H9 (cell line): ENCODE measurements at regions not wholly inside any gene's neighbourhood (a gene's known extent, or its start where the extent isn't known, plus 50 kb on each side); places are given as distances from the start of the nearest gene placed in this dataset.

Experiments
- DNase-seq: peaks from one replicate; pipeline ENCODE4 v3.0.0-alpha.2; 2017
- H2AFZ ChIP-seq: one replicate; pipeline ENCODE4 v1.6.1; 2013; ENCODE audit warnings: mild to moderate bottlenecking, low read length, control low read depth, moderate library complexity
- H2AK5ac ChIP-seq: 2 replicates; pipeline ENCODE4 v1.6.1; 2013; ENCODE audit warnings: low read length, control low read depth, mixed read lengths; ENCODE audit not compliant: insufficient read length
- H2BK120ac ChIP-seq: one replicate; pipeline ENCODE4 v1.6.1; 2013; ENCODE audit warnings: low read depth, mild to moderate bottlenecking, low read length, control low read depth, inconsistent platforms; ENCODE audit not compliant: poor library complexity, severe bottlenecking
- H2BK12ac ChIP-seq: 2 replicates; pipeline ENCODE4 v1.6.1; 2013; ENCODE audit warnings: low read length, control low read depth, mixed read lengths, low read depth; ENCODE audit not compliant: insufficient read length
- H2BK15ac ChIP-seq: 2 replicates; pipeline ENCODE4 v1.6.1; 2013; ENCODE audit warnings: low read depth, low read length, control low read depth
- H2BK20ac ChIP-seq: one replicate; pipeline ENCODE4 v1.6.1; 2013; ENCODE audit warnings: low read depth, mild to moderate bottlenecking, low read length, control low read depth, inconsistent platforms; ENCODE audit not compliant: poor library complexity, severe bottlenecking
- H2BK5ac ChIP-seq: 2 replicates; pipeline ENCODE4 v1.6.1; 2013; ENCODE audit warnings: low read length, control low read depth, mixed read lengths; ENCODE audit not compliant: insufficient read length
- H3K14ac ChIP-seq: 2 replicates; pipeline ENCODE4 v1.6.1; 2013; ENCODE audit warnings: low read length, control low read depth; ENCODE audit not compliant: insufficient read depth
- H3K18ac ChIP-seq: 2 replicates; pipeline ENCODE4 v1.6.1; 2013; ENCODE audit warnings: low read depth, mild to moderate bottlenecking, mixed read lengths, low read length, control low read depth; ENCODE audit not compliant: insufficient read length
- H3K23ac ChIP-seq: 2 replicates; pipeline ENCODE4 v1.6.1; 2013; ENCODE audit warnings: low read length, control low read depth, mixed read lengths, low read depth; ENCODE audit not compliant: insufficient read length
- H3K23me2 ChIP-seq: 2 replicates; pipeline ENCODE4 v1.6.1; 2013; ENCODE audit warnings: low read depth, mild to moderate bottlenecking, mixed read lengths, low read length, control low read depth; ENCODE audit not compliant: insufficient read length, poor library complexity, severe bottlenecking
- H3K27ac ChIP-seq: 2 replicates; pipeline ENCODE4 v1.5.1; 2013; ENCODE audit warnings: low read length, control low read depth, mixed read lengths, low read depth; ENCODE audit not compliant: insufficient read length
- H3K27me3 ChIP-seq: 2 replicates; pipeline ENCODE4 v1.6.1; 2013; ENCODE audit warnings: low read length, control low read depth, inconsistent platforms; ENCODE audit not compliant: insufficient read depth
- H3K4ac ChIP-seq: 2 replicates; pipeline ENCODE4 v1.6.1; 2013; ENCODE audit warnings: low read depth, mild to moderate bottlenecking, control low read depth, inconsistent platforms, low read length, moderate library complexity
- H3K4me1 ChIP-seq: 2 replicates; pipeline ENCODE4 v1.6.1; 2013; ENCODE audit warnings: low read length, control low read depth, inconsistent platforms; ENCODE audit not compliant: insufficient read depth
- H3K4me2 ChIP-seq: 2 replicates; pipeline ENCODE4 v1.6.1; 2013; ENCODE audit warnings: low read length, control low read depth, mixed read lengths; ENCODE audit not compliant: insufficient read length, insufficient read depth
- H3K56ac ChIP-seq: 2 replicates; pipeline ENCODE4 v1.6.1; 2013; ENCODE audit warnings: low read depth, mild to moderate bottlenecking, mixed read lengths, low read length, control low read depth; ENCODE audit not compliant: insufficient read length
- H3K79me1 ChIP-seq: 2 replicates; pipeline ENCODE4 v1.6.1; 2013; ENCODE audit warnings: low read depth, mild to moderate bottlenecking, moderate library complexity, low read length, control low read depth, inconsistent platforms; ENCODE audit not compliant: insufficient read depth, poor library complexity, severe bottlenecking
- H3K79me2 ChIP-seq: 2 replicates; pipeline ENCODE4 v1.6.1; 2013; ENCODE audit warnings: low read length, control low read depth, inconsistent platforms; ENCODE audit not compliant: insufficient read depth
- H3K9ac ChIP-seq: 2 replicates; pipeline ENCODE4 v1.6.1; 2013; ENCODE audit warnings: low read length, control low read depth, mixed read lengths; ENCODE audit not compliant: insufficient read length; ENCODE audit errors: extremely low read depth
- H3K9me3 ChIP-seq: one replicate; pipeline ENCODE4 v1.6.1; 2013; ENCODE audit warnings: low read depth, low read length, inconsistent platforms; ENCODE audit not compliant: control insufficient read depth
- H3T11ph ChIP-seq: one replicate; pipeline ENCODE4 v1.6.1; 2013; ENCODE audit warnings: mild to moderate bottlenecking, low read length, control low read depth, inconsistent platforms
- H4K20me1 ChIP-seq: one replicate; pipeline ENCODE4 v1.6.1; 2013; ENCODE audit not compliant: control insufficient read depth, insufficient read length, insufficient read depth
- H4K5ac ChIP-seq: 2 replicates; pipeline ENCODE4 v1.6.1; 2013; ENCODE audit warnings: low read depth, mild to moderate bottlenecking, mixed read lengths, low read length, control low read depth; ENCODE audit not compliant: insufficient read length
- H4K8ac ChIP-seq: replicated peaks from 2 replicates; pipeline ENCODE4 v1.6.1; 2013; ENCODE audit warnings: low read length, control low read depth, mixed read lengths, low read depth; ENCODE audit not compliant: insufficient read length
- H4K91ac ChIP-seq: 2 replicates; pipeline ENCODE4 v1.6.1; 2013; ENCODE audit warnings: low read depth, mild to moderate bottlenecking, moderate library complexity, mixed read lengths, low read length, control low read depth; ENCODE audit not compliant: insufficient read length
- H3K27ac Mint-ChIP-seq, 3 experiments: 2 replicates in 2 of 3; 3 replicates in 1 of 3; pipeline ENCODE4 v1.8.0; 2020 to 2021; ENCODE audit warnings: mixed read lengths in 3 of 3, mild to moderate bottlenecking in 1 of 3, moderate library complexity in 1 of 3
- H3K27me3 Mint-ChIP-seq: 2 replicates; pipeline ENCODE4 v1.8.0; 2021; ENCODE audit warnings: low read depth, mild to moderate bottlenecking, moderate library complexity, mixed read lengths
- H3K36me3 Mint-ChIP-seq, 3 experiments: 2 replicates in 2 of 3; 3 replicates in 1 of 3; pipeline ENCODE4 v1.8.0; 2020 to 2021; ENCODE audit warnings: low read depth in 3 of 3, mixed read lengths in 3 of 3; ENCODE audit not compliant: insufficient read depth in 1 of 3
- H3K4me1 Mint-ChIP-seq, 2 experiments: 2 replicates each; pipeline ENCODE4 v1.8.0; 2020; ENCODE audit warnings: mixed read lengths in 2 of 2
- H3K4me3 Mint-ChIP-seq, 2 experiments: 2 replicates in 1 of 2; 3 replicates in 1 of 2; pipeline ENCODE4 v1.8.0; 2020 to 2021; ENCODE audit warnings: mild to moderate bottlenecking in 2 of 2, mixed read lengths in 2 of 2, moderate library complexity in 1 of 2
- H3K9me3 Mint-ChIP-seq, 2 experiments: 2 replicates in 1 of 2; 3 replicates in 1 of 2; pipeline ENCODE4 v1.8.0; 2020; ENCODE audit warnings: mild to moderate bottlenecking in 2 of 2, mixed read lengths in 2 of 2, moderate library complexity in 1 of 2
- WGBS: extraction: QIAGEN DNeasy Blood & Tissue Kit; methylation state at CpG from one replicate; pipeline ENCODE4 v1.1.7; 2013; ENCODE audit warnings: missing lambda C conversion rate, low lambda C conversion rate, mixed read lengths; ENCODE audit not compliant: insufficient read length; ENCODE audit errors: extremely low coverage; 5-methylcytosine and 5-hydroxymethylcytosine counted together
- TF ChIP-seq, protein P1 (sequence below): fragments of 200-600 bp; sonication (generic); conservative IDR thresholded peaks from 3 replicates; pipeline ENCODE4 v1.8.0; 2021; ENCODE audit warnings: antibody characterized with exemption, mild to moderate bottlenecking

- H3K4ac ChIP-seq: no peak overlapping the region
- H2BK20ac ChIP-seq: no peak overlapping the region
- H2BK12ac ChIP-seq: no peak overlapping the region
- H4K5ac ChIP-seq: no peak overlapping the region
- H3K4me1 ChIP-seq: peaks cover 1% of the 10 kb centered on the region; the same call in 1 of the 2 replicates
- H4K8ac ChIP-seq: no peak overlapping the region
- no peak overlapping the region for H2AK5ac ChIP-seq
- no peaks in the 10 kb centered on the region for H3K9me3 Mint-ChIP-seq
- no peak overlapping the region for H2BK120ac ChIP-seq
- H3K27me3 ChIP-seq: peaks cover 7% of the 10 kb centered on the region; the same call in 1 of the 2 replicates
- H3K9ac ChIP-seq: no peak overlapping the region
- H3K36me3 Mint-ChIP-seq: no peaks in the 10 kb centered on the region
- H3T11ph ChIP-seq: no peak overlapping the region
- no peaks in the 10 kb centered on the region for H4K20me1 ChIP-seq
- no peak overlapping the region for H3K4me3 Mint-ChIP-seq
- no peaks in the 10 kb centered on the region for H3K79me2 ChIP-seq
- DNase-seq: no peak
- no peak overlapping the region for H2AFZ ChIP-seq
- TF ChIP-seq, protein P1, sequence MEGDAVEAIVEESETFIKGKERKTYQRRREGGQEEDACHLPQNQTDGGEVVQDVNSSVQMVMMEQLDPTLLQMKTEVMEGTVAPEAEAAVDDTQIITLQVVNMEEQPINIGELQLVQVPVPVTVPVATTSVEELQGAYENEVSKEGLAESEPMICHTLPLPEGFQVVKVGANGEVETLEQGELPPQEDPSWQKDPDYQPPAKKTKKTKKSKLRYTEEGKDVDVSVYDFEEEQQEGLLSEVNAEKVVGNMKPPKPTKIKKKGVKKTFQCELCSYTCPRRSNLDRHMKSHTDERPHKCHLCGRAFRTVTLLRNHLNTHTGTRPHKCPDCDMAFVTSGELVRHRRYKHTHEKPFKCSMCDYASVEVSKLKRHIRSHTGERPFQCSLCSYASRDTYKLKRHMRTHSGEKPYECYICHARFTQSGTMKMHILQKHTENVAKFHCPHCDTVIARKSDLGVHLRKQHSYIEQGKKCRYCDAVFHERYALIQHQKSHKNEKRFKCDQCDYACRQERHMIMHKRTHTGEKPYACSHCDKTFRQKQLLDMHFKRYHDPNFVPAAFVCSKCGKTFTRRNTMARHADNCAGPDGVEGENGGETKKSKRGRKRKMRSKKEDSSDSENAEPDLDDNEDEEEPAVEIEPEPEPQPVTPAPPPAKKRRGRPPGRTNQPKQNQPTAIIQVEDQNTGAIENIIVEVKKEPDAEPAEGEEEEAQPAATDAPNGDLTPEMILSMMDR: no peak
- no peak overlapping the region for H3K56ac ChIP-seq
- no peaks in the 10 kb centered on the region for H3K79me1 ChIP-seq
- H3K4me1 Mint-ChIP-seq: peaks cover 40 to 43% of the 10 kb centered on the region in 2 experiments
- no peak overlapping the region for H3K18ac ChIP-seq
- H4K91ac ChIP-seq: no peak overlapping the region
- H3K4me2 ChIP-seq: no peak overlapping the region
- no peak overlapping the region for H3K23ac ChIP-seq
- H3K14ac ChIP-seq: no peak overlapping the region
- no peak overlapping the region for H2BK5ac ChIP-seq
- no CpG with 5 or more reads among the region's 10 CpGs for WGBS
- H3K27me3 Mint-ChIP-seq: peaks cover 49% of the 10 kb centered on the region
- peaks cover 6% of the 10 kb centered on the region for H3K23me2 ChIP-seq
- H3K27ac Mint-ChIP-seq: peak overlapping the region in 1 of 3 experiments; percentile 70; a peak in 1 of 7 replicates
- no peak overlapping the region for H3K27ac ChIP-seq
- no peaks in the 10 kb centered on the region for H3K9me3 ChIP-seq
- H2BK15ac ChIP-seq: no peak overlapping the region
Measured at GRCh38 chr11:123305601-123306375, 110.7 kb upstream of the CLMP start.
